ENCODE measurements at regions not wholly inside any gene's neighbourhood (a gene's known extent, or its start where the extent isn't known, plus 50 kb on each side); places are given as distances from the start of the nearest gene placed in this dataset.

DNA sequence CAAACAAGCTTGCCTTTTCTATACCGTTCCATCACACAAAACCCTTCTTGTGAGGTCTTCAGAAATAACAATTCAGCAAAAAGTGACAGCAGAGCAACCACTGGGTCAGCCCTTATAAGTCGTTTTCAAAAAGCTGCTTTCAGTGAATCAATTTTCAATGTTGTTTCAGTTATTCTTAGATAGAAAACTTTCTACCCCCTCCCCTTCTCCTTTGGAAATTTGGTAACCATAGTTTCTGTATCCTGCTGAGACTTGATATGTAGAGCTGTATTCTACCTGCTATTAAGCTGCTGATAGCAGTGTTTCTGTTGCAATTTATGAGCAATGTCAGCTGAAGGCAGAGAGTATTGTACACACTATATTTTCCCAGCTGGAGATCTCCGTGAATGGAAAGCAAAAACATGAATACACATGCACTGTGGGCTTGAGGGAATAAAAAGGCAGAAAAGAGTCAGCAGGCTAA is 75.7 kb downstream of the ZNF608 start:
- DNase-seq, result no peak
- Mint-ChIP-seq H3K4me3 (no peak overlapping the region), H3K4me1 (no peaks in the 10 kb centered on the region), H3K36me3 (peaks cover 0 to 3% (median 0%) of the 10 kb centered on the region in 3 donors), H3K27me3 (ENCODE audit: low read depth in 3 of 3) (peaks cover 4 to 7% (median 5%) of the 10 kb centered on the region in 3 donors), H3K9me3 (no peaks in the 10 kb centered on the region), H3K27ac (no peak overlapping the region)

DNA sequence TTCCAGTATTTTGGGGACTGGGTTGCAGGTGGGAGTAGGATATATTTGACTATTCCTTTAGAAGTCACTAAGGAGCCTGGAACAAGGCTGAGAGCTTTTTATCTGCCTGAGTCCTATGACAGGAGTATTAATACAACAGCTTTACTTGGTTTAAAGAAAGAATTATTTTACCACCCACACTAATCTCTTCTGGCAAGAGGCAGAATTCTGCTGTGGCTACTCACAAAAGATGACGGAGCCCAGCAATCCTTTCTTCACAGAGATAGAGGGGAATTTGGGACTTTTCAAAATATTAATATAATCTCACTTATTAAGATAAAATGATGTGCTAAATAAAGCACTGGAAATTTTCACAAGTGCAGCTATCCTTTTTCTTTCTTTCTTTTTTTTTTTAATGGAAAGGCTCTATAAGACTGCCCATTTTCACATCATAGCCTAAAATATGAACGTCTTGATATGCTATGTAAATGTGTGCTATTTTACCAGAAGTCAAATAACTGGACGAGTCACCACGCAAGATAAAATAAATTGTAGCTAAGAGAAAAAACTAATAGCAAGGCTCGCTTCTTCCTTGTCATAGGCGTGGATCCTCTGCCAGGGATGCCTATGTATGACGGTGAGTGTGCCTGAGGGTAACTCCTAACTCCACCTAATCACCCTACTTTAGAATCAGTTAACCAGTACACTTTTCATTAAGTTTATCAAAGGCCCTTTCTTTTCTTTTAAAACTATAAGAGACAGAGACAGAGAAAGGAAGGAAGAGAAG is 76.3 kb downstream of the ZNF608 start:
- Mint-ChIP-seq H3K36me3 (peaks cover 0 to 3% (median 0%) of the 10 kb centered on the region in 3 donors), H3K4me1 (no peaks in the 10 kb centered on the region), H3K9me3 (no peaks in the 10 kb centered on the region), H3K4me3 (no peak overlapping the region), H3K27ac (no peak overlapping the region), H3K27me3 (ENCODE audit: low read depth in 3 of 3) (peaks cover 3 to 10% (median 5%) of the 10 kb centered on the region in 3 donors)
- no peak for DNase-seq

DNA sequence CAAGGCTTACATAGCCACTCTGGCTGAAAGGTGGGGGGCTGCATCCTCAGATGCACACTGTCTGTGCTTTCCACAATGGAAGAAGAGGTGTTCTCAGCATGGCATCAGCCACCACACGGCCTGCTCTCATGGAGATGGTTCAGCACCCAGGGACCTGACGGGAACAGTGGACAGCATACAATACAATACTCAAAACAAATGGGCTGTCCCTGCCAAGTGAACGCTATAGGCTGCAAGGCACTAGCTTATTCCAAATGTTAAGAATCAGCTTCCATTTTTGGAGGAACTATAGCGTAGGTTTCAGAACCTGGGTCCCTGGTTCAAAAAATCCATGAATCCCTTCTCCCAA is 77.2 kb downstream of the ZNF608 start:
- H3K4me3 Mint-ChIP-seq, result no peak overlapping the region
- peaks cover 0 to 3% (median 0%) of the 10 kb centered on the region in 3 donors for H3K36me3 Mint-ChIP-seq
- H3K4me1 Mint-ChIP-seq, result no peaks in the 10 kb centered on the region
- no peak for DNase-seq
- no peak overlapping the region for H3K27ac Mint-ChIP-seq
- H3K9me3 Mint-ChIP-seq, result no peaks in the 10 kb centered on the region
- peaks cover 5 to 12% (median 8%) of the 10 kb centered on the region in 3 donors for H3K27me3 Mint-ChIP-seq (ENCODE audit: low read depth in 3 of 3)

DNA sequence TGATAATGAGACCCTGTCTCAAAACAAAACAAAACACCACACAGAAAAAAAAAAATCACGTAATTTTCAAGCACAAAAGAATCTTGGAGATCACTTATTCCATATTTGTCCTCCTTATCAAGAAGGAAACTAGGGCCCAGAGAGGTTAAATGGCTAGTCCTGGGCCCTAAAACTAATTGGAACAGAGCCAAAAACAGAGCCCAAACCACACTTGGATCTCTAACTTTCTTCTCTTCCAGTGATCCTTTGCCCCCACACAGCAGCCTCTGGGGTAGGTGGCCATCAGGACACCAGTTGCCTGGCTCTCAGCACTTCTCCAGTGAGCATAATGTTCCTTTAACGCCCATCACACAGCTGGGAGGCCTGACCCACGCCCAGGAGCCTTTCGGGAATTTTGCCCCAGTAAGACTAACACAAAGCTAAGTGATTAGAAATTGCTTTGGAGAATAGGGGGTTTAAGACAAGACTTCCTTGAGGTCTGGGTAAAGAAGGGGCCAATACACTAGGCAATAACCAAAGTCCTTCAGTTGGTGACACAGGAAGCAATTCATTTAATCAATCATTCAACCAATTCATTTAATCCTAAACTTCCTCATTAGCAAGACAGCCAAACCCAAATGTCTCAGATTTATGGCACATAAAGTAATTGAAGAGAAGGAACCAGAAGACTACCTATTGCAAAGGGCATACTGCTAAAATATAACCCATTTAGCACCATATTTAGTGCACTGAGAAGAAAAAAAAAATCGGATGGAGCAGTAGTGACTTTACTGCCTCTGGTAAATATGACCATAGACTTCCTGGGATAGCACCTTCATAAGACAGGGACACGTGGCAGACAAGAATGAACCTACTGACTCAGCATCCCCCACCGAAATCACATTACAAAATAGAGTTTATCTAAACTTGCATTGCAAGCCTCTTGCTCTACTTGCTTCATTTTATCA is 77.8 kb downstream of the ZNF608 start:
- H3K4me1 Mint-ChIP-seq, result no peaks in the 10 kb centered on the region
- H3K27ac Mint-ChIP-seq, result no peak overlapping the region
- H3K9me3 Mint-ChIP-seq, result no peaks in the 10 kb centered on the region
- peaks cover 5 to 12% (median 8%) of the 10 kb centered on the region in 3 donors for H3K27me3 Mint-ChIP-seq (ENCODE audit: low read depth in 3 of 3)
- no peak overlapping the region for H3K4me3 Mint-ChIP-seq
- no peak for DNase-seq
- H3K36me3 Mint-ChIP-seq, result peaks cover 0 to 3% (median 0%) of the 10 kb centered on the region in 3 donors

DNA sequence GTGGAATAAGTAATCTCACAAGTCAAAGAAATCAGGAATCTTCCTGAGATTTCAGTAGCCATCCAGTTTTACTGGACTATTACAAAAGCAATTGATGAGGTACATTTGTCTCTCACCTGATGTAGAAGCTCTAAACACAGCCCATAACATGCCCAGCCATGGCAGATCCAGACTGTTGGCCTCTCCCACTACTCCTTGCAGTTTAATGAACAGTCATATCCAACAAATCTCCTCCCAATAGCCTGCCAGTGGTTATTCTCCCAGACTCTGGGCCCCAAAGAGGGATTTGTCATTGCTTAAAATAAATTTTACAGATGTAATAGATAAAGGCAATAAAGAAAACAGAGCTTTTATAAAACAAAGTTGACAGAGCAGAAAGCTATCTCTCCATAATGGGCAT is 80.8 kb downstream of the ZNF608 start:
- Mint-ChIP-seq H3K4me1 (no peaks in the 10 kb centered on the region), H3K27ac (no peak overlapping the region), H3K4me3 (no peak overlapping the region), H3K9me3 (no peaks in the 10 kb centered on the region), H3K36me3 (no peaks in the 10 kb centered on the region), H3K27me3 (ENCODE audit: low read depth in 3 of 3) (peaks cover 5 to 9% (median 7%) of the 10 kb centered on the region in 3 donors)
- DNase-seq, result no peak

DNA sequence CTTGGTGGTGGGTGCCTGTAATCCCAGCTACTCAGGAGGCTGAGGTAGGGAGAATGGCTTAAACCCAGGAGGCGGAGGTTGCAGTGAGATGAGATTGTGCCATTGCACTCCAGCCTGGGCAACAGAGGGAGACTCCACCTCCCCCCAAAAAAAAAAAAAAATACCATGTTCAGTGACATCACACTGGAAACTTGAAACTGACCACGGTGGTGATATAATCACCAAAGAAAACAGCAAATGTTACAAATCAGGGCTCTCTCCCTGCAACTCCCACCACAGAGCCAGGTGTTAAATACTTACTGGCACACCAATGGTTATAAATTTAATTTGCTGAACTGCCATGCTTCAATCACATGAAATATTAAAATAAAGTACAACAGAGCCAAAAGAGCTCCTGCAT is 81.4 kb downstream of the ZNF608 start:
- H3K4me3 Mint-ChIP-seq, result no peak overlapping the region
- no peak for DNase-seq
- H3K9me3 Mint-ChIP-seq, result no peaks in the 10 kb centered on the region
- peaks cover 5 to 9% (median 7%) of the 10 kb centered on the region in 3 donors for H3K27me3 Mint-ChIP-seq (ENCODE audit: low read depth in 3 of 3)
- no peaks in the 10 kb centered on the region for H3K4me1 Mint-ChIP-seq
- no peak overlapping the region for H3K27ac Mint-ChIP-seq
- no peaks in the 10 kb centered on the region for H3K36me3 Mint-ChIP-seq

DNA sequence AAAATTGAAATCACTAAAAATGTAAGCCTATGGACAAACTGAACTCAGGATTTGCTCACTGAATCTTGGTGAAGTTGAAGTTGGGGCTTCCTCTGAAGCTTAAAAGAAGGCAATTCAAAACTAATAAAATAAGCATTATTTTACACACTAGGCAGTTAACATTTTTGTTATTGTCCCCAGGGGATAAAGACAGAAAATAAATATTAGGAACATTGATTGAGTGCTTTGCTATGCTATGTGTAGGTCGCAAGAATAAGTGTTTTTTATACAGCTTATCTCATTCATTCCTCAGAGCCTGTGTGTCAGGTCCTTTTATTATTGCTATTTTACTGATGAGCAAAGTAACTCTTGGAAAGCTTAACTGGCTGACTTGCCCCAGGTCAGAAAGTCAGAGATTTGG is 82.2 kb downstream of the ZNF608 start:
- H3K4me1 Mint-ChIP-seq, result peaks cover 0 to under 1% of the 10 kb centered on the region in 2 donors
- no peak overlapping the region for H3K4me3 Mint-ChIP-seq
- no peaks in the 10 kb centered on the region for H3K36me3 Mint-ChIP-seq

DNA sequence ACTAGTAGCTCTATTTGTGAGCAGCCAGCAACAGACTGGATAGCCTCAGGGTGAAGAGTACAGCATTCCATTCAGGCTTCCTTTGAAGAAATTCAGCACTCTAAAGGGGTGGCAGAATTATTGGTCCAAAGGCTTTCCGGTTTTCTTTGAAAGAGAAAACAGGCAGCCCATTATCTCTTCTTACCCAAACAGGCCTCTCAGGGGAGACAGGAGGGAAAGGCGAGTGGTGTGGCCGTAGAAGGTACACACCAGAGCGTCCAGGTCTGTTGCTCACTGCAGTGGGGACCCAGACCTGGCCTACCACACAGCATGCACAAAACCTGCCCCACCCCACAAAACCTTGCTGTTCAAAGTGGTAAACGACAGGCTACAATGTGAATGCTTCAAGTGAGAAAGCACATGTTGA is 83.3 kb downstream of the ZNF608 start:
- Mint-ChIP-seq H3K36me3 (no peaks in the 10 kb centered on the region), H3K27me3 (ENCODE audit: low read depth in 3 of 3) (peaks cover 7 to 11% (median 8%) of the 10 kb centered on the region in 3 donors), H3K9me3 (no peaks in the 10 kb centered on the region), H3K27ac (no peak overlapping the region), H3K4me3 (no peak overlapping the region), H3K4me1 (peaks cover 0 to 3% of the 10 kb centered on the region in 2 donors)
- DNase-seq, result no peak

More for the DNA sequence above, 82.2 kb downstream of the ZNF608 start:
- H3K27ac Mint-ChIP-seq, result no peak overlapping the region
- no peak for DNase-seq
- peaks cover 6 to 9% (median 7%) of the 10 kb centered on the region in 3 donors for H3K27me3 Mint-ChIP-seq (ENCODE audit: low read depth in 3 of 3)
- H3K9me3 Mint-ChIP-seq, result no peaks in the 10 kb centered on the region

DNA sequence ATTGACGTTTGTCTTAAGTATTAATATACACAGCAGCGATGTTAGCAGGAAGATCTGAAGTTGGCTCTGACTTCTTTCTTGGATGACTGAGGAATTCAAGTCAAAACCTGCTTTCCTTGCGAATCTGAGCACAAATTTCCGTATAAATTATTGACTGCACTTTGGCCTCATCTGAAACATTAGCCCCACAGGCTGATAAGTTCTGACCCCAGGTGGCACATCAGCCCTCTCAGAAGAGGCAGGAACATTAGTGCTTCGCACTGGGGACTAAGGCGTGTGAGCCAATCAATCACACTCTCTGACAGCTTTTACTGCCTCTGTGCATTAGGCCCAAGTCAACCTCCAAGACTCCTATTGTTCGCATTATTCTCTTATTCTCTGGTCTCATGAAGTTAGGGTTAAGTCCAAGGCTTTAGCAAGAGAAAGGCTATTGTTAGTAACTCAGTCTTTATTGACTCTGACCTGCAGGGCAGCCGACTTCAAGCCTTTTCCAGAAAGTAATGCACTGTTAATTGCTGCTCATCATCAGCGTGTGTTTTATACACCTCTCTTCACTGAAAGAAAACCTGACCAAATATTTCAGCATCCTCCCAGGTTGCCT is 84.2 kb downstream of the ZNF608 start:
- no peaks in the 10 kb centered on the region for H3K9me3 Mint-ChIP-seq

DNA sequence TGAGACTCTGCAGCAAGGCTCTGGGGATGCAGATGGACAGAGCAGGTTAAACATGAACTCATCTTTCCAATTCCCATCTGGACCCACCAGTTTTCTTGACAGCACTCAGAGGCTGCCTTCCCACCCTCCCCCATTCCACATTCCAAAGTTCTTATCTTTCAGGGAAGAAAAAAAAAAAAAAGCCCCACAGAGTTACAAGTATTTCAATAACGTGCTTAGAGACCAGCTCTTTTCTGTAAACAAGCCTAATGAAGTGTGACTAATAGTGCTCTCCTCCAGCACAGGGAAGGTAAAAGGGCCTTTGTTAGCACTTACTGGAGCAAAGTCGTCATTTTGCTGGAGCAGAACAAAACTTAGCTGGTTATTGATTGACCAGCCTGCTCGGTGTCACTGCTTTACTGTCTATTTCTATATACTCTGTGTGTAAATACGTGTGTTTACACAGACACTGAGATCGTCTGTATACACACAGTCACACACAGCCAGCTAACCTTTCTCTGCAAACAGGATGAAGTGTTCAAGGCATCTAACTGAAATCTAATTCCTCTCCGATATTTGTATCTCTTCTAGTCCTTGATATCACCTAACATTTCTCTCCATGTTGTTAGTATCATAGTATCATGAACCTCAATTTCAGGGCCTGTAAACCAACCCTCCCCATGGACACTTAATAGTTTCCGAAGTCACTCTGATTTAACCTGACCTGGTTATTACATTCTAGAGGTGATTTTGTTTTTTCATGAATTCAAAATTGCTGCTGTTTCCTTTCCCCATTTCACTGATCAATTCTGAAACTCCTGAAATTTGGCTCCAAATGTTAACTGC is 84.9 kb downstream of the ZNF608 start:
- Mint-ChIP-seq H3K27me3 (ENCODE audit: low read depth in 3 of 3) (peaks cover 6 to 9% (median 8%) of the 10 kb centered on the region in 3 donors), H3K36me3 (no peaks in the 10 kb centered on the region), H3K4me3 (no peak overlapping the region), H3K4me1 (peaks cover 0 to 3% of the 10 kb centered on the region in 2 donors), H3K27ac (no peak overlapping the region), H3K9me3 (no peaks in the 10 kb centered on the region)
- no peak for DNase-seq

More for the DNA sequence above, 84.2 kb downstream of the ZNF608 start:
- Mint-ChIP-seq H3K27me3 (ENCODE audit: low read depth in 3 of 3) (peaks cover 7 to 9% (median 8%) of the 10 kb centered on the region in 3 donors), H3K4me1 (peaks cover 0 to 3% of the 10 kb centered on the region in 2 donors), H3K36me3 (no peaks in the 10 kb centered on the region), H3K27ac (no peak overlapping the region), H3K4me3 (no peak overlapping the region)
- DNase-seq, result no peak

DNA sequence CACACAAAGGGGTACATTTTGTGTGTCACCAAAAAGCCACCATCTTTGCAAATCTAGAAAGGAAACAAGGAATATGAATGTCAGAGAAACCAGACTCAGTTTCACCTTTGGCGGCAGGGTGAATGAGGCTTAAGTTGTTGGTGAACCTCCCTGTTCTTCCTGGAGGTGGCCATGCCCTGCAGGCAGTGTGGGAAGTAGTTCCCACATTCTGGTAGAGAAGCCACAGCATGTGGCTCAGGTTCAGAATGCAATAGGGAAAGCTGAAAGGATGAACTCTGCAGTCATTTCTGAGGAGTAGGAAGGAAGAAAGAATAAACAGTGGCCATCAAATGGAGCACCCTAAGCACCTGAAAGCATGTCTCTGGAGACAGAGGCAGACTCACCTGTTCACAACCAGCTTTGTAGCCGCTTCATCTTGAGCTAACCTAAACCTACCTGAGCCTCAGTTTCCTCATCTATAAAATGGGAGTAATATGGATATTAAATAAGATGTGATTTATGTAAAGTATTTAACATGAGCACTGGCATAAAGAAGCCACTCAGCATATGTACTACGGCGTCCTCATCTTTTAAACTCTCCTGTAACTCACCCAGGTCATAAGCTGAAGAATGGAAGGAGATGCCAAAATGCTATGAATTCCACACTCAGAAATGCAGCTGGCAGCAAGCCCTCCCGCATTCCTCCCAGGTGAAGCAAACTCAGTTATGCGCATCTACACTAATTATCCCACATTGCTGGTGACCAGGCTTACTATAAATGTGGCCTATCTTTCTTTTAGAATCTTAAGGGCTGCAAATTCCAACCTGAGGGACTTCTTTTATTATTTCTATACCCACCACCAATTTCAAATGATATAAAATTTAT is 86.0 kb downstream of the ZNF608 start:
- Mint-ChIP-seq H3K4me1 (peaks cover 0 to 3% of the 10 kb centered on the region in 2 donors), H3K27me3 (ENCODE audit: low read depth in 3 of 3) (peaks cover 3 to 9% (median 6%) of the 10 kb centered on the region in 3 donors), H3K9me3 (no peaks in the 10 kb centered on the region), H3K4me3 (no peak overlapping the region), H3K27ac (no peak overlapping the region), H3K36me3 (no peaks in the 10 kb centered on the region)
- DNase-seq, result no peak

DNA sequence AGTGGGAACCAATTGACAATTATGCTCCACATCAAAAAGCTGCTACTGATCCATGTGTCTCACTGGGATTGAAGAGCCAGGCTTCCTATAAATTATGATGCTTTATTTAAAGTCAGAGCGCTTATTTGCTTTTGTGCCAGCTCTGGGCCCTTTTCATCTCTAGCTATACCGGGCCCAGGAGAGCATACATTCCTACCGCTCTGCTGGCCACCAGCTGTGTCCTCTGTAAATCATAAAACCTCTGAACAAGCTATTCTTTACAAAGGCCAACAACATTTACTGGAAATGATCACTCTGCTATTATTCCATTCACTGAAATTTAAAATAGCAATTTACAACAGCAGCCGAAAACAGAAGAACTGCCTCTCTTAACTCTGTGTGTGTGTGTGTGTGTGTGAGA is 86.6 kb downstream of the ZNF608 start:
- Mint-ChIP-seq H3K4me3 (no peak overlapping the region), H3K4me1 (peaks cover 0 to 3% of the 10 kb centered on the region in 2 donors), H3K9me3 (no peaks in the 10 kb centered on the region), H3K27ac (no peak overlapping the region), H3K27me3 (ENCODE audit: low read depth in 3 of 3) (peaks cover 0 to 6% (median 4%) of the 10 kb centered on the region in 3 donors), H3K36me3 (no peaks in the 10 kb centered on the region)
- no peak for DNase-seq

Measured in immature natural killer cell (primary cell).